H9 (cell line): ENCODE measurements at regions not wholly inside any gene's neighbourhood (a gene's known extent, or its start where the extent isn't known, plus 50 kb on each side); places are given as distances from the start of the nearest gene placed in this dataset.

Experiments
- DNase-seq: peaks from one replicate; pipeline ENCODE4 v3.0.0-alpha.2; 2017
- H2AFZ ChIP-seq: one replicate; pipeline ENCODE4 v1.6.1; 2013; ENCODE audit warnings: mild to moderate bottlenecking, low read length, control low read depth, moderate library complexity
- H2AK5ac ChIP-seq: 2 replicates; pipeline ENCODE4 v1.6.1; 2013; ENCODE audit warnings: low read length, control low read depth, mixed read lengths; ENCODE audit not compliant: insufficient read length
- H2BK120ac ChIP-seq: one replicate; pipeline ENCODE4 v1.6.1; 2013; ENCODE audit warnings: low read depth, mild to moderate bottlenecking, low read length, control low read depth, inconsistent platforms; ENCODE audit not compliant: poor library complexity, severe bottlenecking
- H2BK12ac ChIP-seq: 2 replicates; pipeline ENCODE4 v1.6.1; 2013; ENCODE audit warnings: low read length, control low read depth, mixed read lengths, low read depth; ENCODE audit not compliant: insufficient read length
- H2BK15ac ChIP-seq: 2 replicates; pipeline ENCODE4 v1.6.1; 2013; ENCODE audit warnings: low read depth, low read length, control low read depth
- H2BK20ac ChIP-seq: one replicate; pipeline ENCODE4 v1.6.1; 2013; ENCODE audit warnings: low read depth, mild to moderate bottlenecking, low read length, control low read depth, inconsistent platforms; ENCODE audit not compliant: poor library complexity, severe bottlenecking
- H2BK5ac ChIP-seq: 2 replicates; pipeline ENCODE4 v1.6.1; 2013; ENCODE audit warnings: low read length, control low read depth, mixed read lengths; ENCODE audit not compliant: insufficient read length
- H3K14ac ChIP-seq: 2 replicates; pipeline ENCODE4 v1.6.1; 2013; ENCODE audit warnings: low read length, control low read depth; ENCODE audit not compliant: insufficient read depth
- H3K18ac ChIP-seq: 2 replicates; pipeline ENCODE4 v1.6.1; 2013; ENCODE audit warnings: low read depth, mild to moderate bottlenecking, mixed read lengths, low read length, control low read depth; ENCODE audit not compliant: insufficient read length
- H3K23ac ChIP-seq: 2 replicates; pipeline ENCODE4 v1.6.1; 2013; ENCODE audit warnings: low read length, control low read depth, mixed read lengths, low read depth; ENCODE audit not compliant: insufficient read length
- H3K23me2 ChIP-seq: 2 replicates; pipeline ENCODE4 v1.6.1; 2013; ENCODE audit warnings: low read depth, mild to moderate bottlenecking, mixed read lengths, low read length, control low read depth; ENCODE audit not compliant: insufficient read length, poor library complexity, severe bottlenecking
- H3K27ac ChIP-seq: 2 replicates; pipeline ENCODE4 v1.5.1; 2013; ENCODE audit warnings: low read length, control low read depth, mixed read lengths, low read depth; ENCODE audit not compliant: insufficient read length
- H3K27me3 ChIP-seq: 2 replicates; pipeline ENCODE4 v1.6.1; 2013; ENCODE audit warnings: low read length, control low read depth, inconsistent platforms; ENCODE audit not compliant: insufficient read depth
- H3K4ac ChIP-seq: 2 replicates; pipeline ENCODE4 v1.6.1; 2013; ENCODE audit warnings: low read depth, mild to moderate bottlenecking, control low read depth, inconsistent platforms, low read length, moderate library complexity
- H3K4me1 ChIP-seq: 2 replicates; pipeline ENCODE4 v1.6.1; 2013; ENCODE audit warnings: low read length, control low read depth, inconsistent platforms; ENCODE audit not compliant: insufficient read depth
- H3K4me2 ChIP-seq: 2 replicates; pipeline ENCODE4 v1.6.1; 2013; ENCODE audit warnings: low read length, control low read depth, mixed read lengths; ENCODE audit not compliant: insufficient read length, insufficient read depth
- H3K56ac ChIP-seq: 2 replicates; pipeline ENCODE4 v1.6.1; 2013; ENCODE audit warnings: low read depth, mild to moderate bottlenecking, mixed read lengths, low read length, control low read depth; ENCODE audit not compliant: insufficient read length
- H3K79me1 ChIP-seq: 2 replicates; pipeline ENCODE4 v1.6.1; 2013; ENCODE audit warnings: low read depth, mild to moderate bottlenecking, moderate library complexity, low read length, control low read depth, inconsistent platforms; ENCODE audit not compliant: insufficient read depth, poor library complexity, severe bottlenecking
- H3K79me2 ChIP-seq: 2 replicates; pipeline ENCODE4 v1.6.1; 2013; ENCODE audit warnings: low read length, control low read depth, inconsistent platforms; ENCODE audit not compliant: insufficient read depth
- H3K9ac ChIP-seq: 2 replicates; pipeline ENCODE4 v1.6.1; 2013; ENCODE audit warnings: low read length, control low read depth, mixed read lengths; ENCODE audit not compliant: insufficient read length; ENCODE audit errors: extremely low read depth
- H3K9me3 ChIP-seq: one replicate; pipeline ENCODE4 v1.6.1; 2013; ENCODE audit warnings: low read depth, low read length, inconsistent platforms; ENCODE audit not compliant: control insufficient read depth
- H3T11ph ChIP-seq: one replicate; pipeline ENCODE4 v1.6.1; 2013; ENCODE audit warnings: mild to moderate bottlenecking, low read length, control low read depth, inconsistent platforms
- H4K20me1 ChIP-seq: one replicate; pipeline ENCODE4 v1.6.1; 2013; ENCODE audit not compliant: control insufficient read depth, insufficient read length, insufficient read depth
- H4K5ac ChIP-seq: 2 replicates; pipeline ENCODE4 v1.6.1; 2013; ENCODE audit warnings: low read depth, mild to moderate bottlenecking, mixed read lengths, low read length, control low read depth; ENCODE audit not compliant: insufficient read length
- H4K8ac ChIP-seq: replicated peaks from 2 replicates; pipeline ENCODE4 v1.6.1; 2013; ENCODE audit warnings: low read length, control low read depth, mixed read lengths, low read depth; ENCODE audit not compliant: insufficient read length
- H4K91ac ChIP-seq: 2 replicates; pipeline ENCODE4 v1.6.1; 2013; ENCODE audit warnings: low read depth, mild to moderate bottlenecking, moderate library complexity, mixed read lengths, low read length, control low read depth; ENCODE audit not compliant: insufficient read length
- H3K27ac Mint-ChIP-seq, 3 experiments: 2 replicates in 2 of 3; 3 replicates in 1 of 3; pipeline ENCODE4 v1.8.0; 2020 to 2021; ENCODE audit warnings: mixed read lengths in 3 of 3, mild to moderate bottlenecking in 1 of 3, moderate library complexity in 1 of 3
- H3K27me3 Mint-ChIP-seq: 2 replicates; pipeline ENCODE4 v1.8.0; 2021; ENCODE audit warnings: low read depth, mild to moderate bottlenecking, moderate library complexity, mixed read lengths
- H3K36me3 Mint-ChIP-seq, 3 experiments: 2 replicates in 2 of 3; 3 replicates in 1 of 3; pipeline ENCODE4 v1.8.0; 2020 to 2021; ENCODE audit warnings: low read depth in 3 of 3, mixed read lengths in 3 of 3; ENCODE audit not compliant: insufficient read depth in 1 of 3
- H3K4me1 Mint-ChIP-seq, 2 experiments: 2 replicates each; pipeline ENCODE4 v1.8.0; 2020; ENCODE audit warnings: mixed read lengths in 2 of 2
- H3K4me3 Mint-ChIP-seq, 2 experiments: 2 replicates in 1 of 2; 3 replicates in 1 of 2; pipeline ENCODE4 v1.8.0; 2020 to 2021; ENCODE audit warnings: mild to moderate bottlenecking in 2 of 2, mixed read lengths in 2 of 2, moderate library complexity in 1 of 2
- H3K9me3 Mint-ChIP-seq, 2 experiments: 2 replicates in 1 of 2; 3 replicates in 1 of 2; pipeline ENCODE4 v1.8.0; 2020; ENCODE audit warnings: mild to moderate bottlenecking in 2 of 2, mixed read lengths in 2 of 2, moderate library complexity in 1 of 2
- CTCF ChIP-seq: fragments of 200-600 bp; sonication (generic); conservative IDR thresholded peaks from 3 replicates; pipeline ENCODE4 v1.8.0; 2021; ENCODE audit warnings: antibody characterized with exemption, mild to moderate bottlenecking
- WGBS: extraction: QIAGEN DNeasy Blood & Tissue Kit; methylation state at CpG from one replicate; pipeline ENCODE4 v1.1.7; 2013; ENCODE audit warnings: missing lambda C conversion rate, low lambda C conversion rate, mixed read lengths; ENCODE audit not compliant: insufficient read length; ENCODE audit errors: extremely low coverage; 5-methylcytosine and 5-hydroxymethylcytosine counted together

DNA sequence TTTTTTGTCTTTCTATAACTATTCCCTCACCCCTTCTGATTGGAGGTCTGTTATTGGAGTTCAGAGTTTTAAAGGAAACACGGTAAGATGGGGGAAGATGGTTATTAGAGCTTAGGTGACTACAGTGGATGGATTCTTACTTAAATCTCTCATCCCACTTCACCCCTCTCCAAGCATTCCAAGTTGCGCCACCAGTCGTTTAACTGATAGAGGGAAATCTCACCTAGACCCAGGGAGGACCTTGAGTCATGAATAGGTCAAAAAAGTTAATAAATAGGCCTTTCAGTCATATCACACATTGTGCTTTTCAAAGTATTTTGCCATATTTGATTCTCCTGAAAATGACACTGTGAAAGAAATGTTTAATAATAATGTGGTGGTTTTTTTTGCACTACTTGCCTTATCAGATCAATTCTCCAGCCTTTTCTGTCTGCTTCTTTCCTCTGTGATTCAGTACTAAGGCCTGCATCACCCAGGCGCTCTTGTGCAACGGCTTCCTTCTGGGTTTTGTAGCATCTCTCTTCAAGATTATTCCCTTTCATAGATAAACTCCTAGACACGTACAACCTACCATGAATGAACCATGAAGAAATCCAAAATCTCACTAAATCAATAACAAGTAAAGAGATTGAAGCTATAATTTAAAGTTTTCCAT, 100.4 kb upstream of the TGFBR2 start:
- WGBS, result no CpG with 5 or more reads among the region's 6 CpGs
- no peak overlapping the region for H3K14ac ChIP-seq
- no peaks in the 10 kb centered on the region; the same call in 1 of the 2 replicates for H3K4me1 ChIP-seq
- H2AFZ ChIP-seq, result no peak overlapping the region
- no peak for TF ChIP-seq CTCF
- H2BK120ac ChIP-seq, result no peak overlapping the region
- H3K23ac ChIP-seq, result no peak overlapping the region
- H3K18ac ChIP-seq, result no peak overlapping the region
- no peak overlapping the region for H3K9ac ChIP-seq
- peaks cover 4 to 6% of the 10 kb centered on the region in 2 experiments for H3K4me1 Mint-ChIP-seq
- H3K79me2 ChIP-seq, result no peaks in the 10 kb centered on the region
- no peak for DNase-seq
- no peaks in the 10 kb centered on the region; a peak in 3 of 5 replicates for H3K9me3 Mint-ChIP-seq
- no peak overlapping the region for H3K56ac ChIP-seq
- H3K9me3 ChIP-seq, result no peaks in the 10 kb centered on the region
- H4K8ac ChIP-seq, result no peak overlapping the region
- H4K91ac ChIP-seq, result no peak overlapping the region
- H3K27me3 ChIP-seq, result no peaks in the 10 kb centered on the region
- no peak overlapping the region for H3K27ac ChIP-seq
- H3K23me2 ChIP-seq, result no peaks in the 10 kb centered on the region
- H4K20me1 ChIP-seq, result no peaks in the 10 kb centered on the region
- H3K4me3 Mint-ChIP-seq, result no peak overlapping the region
- H3K36me3 Mint-ChIP-seq, result no peaks in the 10 kb centered on the region
- no peak overlapping the region for H2BK15ac ChIP-seq
- no peaks in the 10 kb centered on the region for H3K79me1 ChIP-seq
- H2AK5ac ChIP-seq, result no peak overlapping the region
- H2BK5ac ChIP-seq, result no peak overlapping the region
- H3K27ac Mint-ChIP-seq, result no peak overlapping the region
- H3K27me3 Mint-ChIP-seq, result no peaks in the 10 kb centered on the region; the same call in 1 of the 2 replicates
- H3K4me2 ChIP-seq, result no peak overlapping the region
- H2BK20ac ChIP-seq, result no peak overlapping the region
- no peak overlapping the region for H4K5ac ChIP-seq
- H2BK12ac ChIP-seq, result no peak overlapping the region
- no peak overlapping the region for H3K4ac ChIP-seq
- no peak overlapping the region for H3T11ph ChIP-seq
